NCI-H526 treated with DMSO at 0.1 percent for 48 hours (cell line): ENCODE measurements at regions not wholly inside any gene's neighbourhood (a gene's known extent, or its start where the extent isn't known, plus 50 kb on each side); places are given as distances from the start of the nearest gene placed in this dataset.

ENCODE experiments used
- DNase-seq: peaks from one replicate; lab custom pipeline; 2025; lab: John Stamatoyannopoulos, UW

DNA sequence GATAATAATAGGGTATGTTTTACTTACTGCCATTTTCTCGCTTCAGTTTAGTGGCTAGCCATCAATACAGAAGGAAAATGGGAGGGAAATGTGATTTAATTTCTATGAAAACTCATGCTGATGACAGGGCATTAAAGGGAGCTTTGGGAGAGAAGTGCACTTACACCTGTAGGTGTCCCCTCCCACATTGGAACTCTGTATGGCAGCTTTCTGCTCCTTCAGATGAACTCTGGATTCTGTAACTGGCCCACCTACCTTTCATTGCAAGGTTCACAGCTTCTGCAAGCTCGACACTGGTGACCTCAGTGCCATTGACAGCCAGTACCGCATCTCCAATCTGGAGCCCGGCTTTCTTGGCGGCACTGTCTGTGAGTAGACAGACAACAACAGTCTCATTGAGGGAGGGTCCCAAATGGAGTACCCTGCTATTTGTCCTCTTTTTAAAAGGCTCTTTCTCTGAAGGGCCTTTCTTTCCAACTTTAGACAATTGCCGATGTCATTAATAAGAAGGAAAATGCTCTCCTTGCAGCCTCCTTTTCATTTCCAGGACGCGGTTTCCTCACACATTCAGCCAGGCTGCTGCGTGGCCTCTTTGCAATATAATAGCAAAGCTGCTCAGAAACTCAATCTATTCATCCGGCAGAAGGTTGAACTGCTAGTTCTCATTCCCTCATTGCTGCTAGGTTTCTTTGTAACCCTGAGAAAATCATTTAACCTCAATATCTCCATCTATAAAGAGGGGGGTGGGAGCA is 63.6 kb downstream of the NUDT12 start:
- DNase-seq = no peak

DNA sequence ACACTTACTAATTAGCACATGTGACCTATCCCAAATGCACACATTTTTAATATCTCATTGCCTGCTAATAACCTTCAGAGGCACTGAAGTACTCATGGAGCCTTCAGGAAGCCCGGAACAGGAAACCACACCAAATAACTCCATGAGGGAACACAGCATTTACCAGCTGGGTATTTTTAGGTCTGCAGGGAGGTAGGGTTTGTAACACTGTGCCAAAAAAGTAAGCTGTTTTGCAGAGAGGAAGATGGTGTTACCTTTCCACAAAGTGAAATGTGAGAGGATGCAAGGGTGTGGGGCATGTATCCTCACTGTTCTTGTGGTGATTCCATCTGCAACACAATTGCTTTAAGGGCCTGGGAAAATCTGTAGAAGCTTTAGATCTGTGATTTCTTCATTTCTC is 64.4 kb downstream of the NUDT12 start:
- DNase-seq = no peak

DNA sequence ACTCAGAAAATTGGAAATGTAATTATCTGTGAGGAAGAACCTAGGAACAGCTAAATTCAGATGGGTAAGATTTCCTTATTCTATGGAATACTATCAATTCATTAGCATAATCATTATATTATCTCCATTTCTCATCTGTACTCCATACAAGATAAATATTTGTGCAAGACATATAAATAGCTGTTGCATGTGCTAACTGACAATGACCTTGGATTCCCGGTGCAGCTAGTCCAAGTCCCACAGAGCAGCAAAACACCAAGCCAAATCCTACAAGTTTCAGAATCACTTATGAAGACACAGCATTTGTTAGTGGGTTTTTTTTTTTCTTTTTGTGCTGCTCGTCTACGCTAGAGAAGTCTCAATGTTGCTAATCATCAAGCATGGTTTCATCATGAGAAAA is 64.8 kb downstream of the NUDT12 start:
- no peak for DNase-seq

DNA sequence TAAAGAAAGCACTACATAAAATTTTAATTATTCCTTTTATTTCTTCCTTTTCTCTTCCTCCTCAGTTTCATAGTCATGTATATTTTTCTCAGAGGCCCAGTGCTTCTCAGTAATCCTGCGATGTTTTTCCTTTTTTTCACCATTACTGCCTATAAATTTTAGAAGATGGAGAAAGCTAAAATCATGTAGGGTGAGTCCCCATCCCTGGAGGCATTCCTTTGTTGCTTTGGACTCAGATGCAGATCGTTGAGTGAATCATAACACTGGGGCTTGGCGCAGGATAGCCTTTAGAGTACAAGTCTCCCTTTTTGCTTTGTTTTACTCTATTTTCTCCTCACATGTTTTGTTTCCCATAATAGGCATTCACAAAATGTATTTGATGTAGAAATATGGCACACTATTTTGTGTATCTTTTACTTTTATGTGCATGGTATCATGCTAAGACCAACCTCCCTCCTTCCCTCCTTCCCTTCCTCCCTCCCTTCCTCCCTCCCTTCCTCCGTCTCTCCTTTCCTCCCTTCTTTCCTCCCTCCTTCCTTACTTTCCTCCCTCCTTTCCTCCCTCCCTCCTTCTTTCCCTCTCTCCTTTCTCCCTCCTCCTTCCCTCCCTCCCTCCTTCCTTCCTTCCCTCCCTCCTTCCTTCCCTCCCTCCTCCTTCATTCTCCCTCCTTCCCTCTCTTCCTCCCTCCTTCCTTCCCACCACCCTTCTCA is 72.4 kb downstream of the NUDT12 start:
- DNase-seq = no peak

DNA sequence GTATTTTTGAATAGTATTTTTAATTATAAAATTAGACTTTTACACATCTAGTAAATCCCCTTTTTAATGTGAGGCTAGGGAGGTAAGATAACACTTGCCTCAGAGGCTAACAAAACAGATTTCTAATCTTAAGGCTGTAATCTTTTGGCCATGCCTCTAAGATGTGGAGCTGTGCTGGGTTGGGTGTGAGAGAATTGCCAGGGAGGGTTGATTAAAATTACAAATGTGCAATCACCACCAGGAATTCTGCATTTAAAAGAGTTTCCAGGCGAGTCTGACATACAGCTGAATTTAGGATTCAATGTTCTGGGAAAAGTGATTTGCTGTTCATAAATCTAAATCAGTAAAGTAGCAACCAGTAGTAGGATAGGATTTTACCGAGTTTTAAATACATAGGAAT is 73.3 kb downstream of the NUDT12 start:
- DNase-seq = no peak

DNA sequence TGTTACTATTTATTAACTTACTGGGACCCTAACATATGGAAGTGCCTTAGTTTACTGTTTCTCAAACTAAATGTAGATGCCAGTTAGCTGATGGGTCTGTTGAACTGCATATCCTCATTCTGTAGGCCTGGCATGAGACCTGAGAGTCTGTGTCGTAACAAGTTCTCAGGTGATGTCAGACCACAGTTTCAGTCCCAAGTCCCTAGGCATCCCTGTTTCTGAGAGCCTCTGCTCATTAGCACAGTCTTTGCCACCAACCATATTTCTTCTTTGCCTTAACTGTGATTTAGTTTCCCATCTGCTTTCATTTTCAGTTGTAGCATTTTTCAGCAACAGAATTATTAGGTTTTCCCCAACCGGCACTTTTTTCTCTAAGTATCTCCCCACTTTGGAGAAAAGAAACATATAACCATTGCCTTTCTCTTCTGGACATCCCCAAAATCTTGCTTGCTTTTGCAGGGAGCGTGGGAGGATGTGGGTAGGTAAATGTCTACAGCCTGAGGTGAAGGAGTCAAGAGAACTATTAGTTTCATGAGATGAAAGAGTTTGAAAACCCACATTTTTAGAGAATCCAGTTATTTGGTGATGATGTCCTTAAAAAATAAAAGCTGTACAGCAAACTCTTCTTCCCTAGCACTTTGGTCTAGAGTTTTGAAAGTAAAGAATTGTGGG is 74.6 kb downstream of the NUDT12 start:
- DNase-seq = no peak

DNA sequence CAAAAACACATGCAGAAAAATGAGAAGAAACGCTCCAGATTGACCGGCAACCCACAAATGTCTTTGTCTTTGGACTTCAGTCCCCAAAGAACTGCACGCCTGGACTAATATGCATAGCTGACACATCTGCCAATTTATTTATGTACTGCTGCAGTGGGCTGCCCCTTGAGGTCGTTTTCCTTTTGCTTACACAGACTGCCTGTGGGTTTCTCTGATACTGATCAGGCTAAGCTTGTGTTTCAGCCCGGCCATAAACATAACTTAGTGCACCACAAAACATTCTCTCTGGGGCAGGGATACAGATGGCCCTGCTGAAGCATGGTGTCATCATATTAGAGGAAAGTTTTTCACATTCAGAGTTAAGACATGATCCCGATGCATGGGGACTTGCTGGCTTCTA is 75.4 kb downstream of the NUDT12 start:
- DNase-seq = no peak

DNA sequence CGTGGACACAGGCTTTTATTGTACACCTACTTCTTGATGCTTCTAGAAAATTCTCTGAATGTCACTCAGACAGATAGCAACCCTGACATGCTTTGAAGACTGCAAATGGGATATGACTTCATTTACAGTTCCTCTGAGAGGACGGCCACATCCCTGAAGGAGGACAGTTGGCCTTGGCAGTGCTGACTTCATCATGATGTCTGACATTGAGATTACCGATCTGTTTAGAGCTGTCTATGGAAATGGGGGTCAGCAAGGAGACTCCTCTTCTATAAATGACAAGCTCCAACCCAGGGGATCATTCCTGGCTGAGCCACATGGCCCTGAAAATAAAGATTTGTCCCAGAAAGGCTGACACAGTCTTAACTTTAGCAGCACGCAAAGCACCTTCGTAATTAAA is 75.8 kb downstream of the NUDT12 start:
- DNase-seq = no peak

DNA sequence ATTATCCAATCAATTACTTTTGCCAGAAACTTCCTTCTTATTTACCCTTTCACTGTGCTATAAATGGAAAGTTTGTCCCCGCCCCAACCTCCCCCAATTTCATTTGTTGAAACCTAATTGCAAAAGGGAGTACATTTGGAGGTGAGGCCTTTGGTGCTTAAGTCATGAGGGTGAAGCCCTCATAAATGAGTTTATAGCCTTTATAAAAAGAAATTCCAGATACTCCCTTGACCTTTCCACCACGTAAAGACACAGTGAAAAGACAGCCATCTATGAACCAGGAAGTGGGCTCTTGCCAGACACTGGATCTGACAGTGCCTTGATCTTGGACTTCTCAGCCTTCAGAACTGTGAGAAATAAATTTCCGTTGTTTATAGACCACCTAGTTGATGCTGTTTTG is 82.3 kb downstream of the NUDT12 start:
- no peak for DNase-seq

DNA sequence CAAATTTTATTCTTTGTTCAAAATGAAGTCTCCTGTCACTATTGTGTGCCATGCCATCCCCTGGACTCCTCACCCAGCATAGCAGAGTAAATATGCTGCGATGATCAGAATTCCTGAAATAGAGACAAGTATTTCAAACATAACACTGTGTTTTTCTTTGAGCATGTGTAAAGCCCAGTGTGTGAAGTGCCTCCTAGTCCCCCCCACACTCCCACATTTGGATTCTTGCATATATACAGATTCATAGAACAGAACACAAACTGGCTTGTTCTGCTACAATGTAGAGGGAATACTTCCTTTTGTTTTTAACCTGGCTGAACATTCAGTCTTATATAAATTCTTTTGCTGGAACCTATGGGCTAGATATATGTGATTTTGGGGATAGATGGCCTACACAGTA is 84.9 kb downstream of the NUDT12 start:
- no peak for DNase-seq

DNA sequence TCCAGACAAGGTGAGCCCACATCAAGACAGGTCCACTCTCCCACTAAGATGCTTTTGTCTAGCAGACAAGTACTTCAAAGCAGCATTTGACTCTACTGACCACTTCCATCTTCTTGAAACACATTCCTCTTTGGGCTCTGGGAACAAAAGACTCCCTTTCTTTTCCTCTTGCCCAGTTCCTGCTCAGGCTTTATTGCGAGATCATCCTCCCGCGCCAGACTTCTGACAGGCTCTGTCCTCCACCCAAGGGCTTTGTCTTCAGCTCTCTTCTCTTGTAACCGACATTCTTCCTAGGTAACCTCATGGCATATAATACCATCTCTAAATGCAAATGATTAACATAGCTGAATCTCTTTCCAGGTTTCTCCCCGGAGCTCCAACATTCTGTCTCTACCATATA is 85.8 kb downstream of the NUDT12 start:
- no peak for DNase-seq

DNA sequence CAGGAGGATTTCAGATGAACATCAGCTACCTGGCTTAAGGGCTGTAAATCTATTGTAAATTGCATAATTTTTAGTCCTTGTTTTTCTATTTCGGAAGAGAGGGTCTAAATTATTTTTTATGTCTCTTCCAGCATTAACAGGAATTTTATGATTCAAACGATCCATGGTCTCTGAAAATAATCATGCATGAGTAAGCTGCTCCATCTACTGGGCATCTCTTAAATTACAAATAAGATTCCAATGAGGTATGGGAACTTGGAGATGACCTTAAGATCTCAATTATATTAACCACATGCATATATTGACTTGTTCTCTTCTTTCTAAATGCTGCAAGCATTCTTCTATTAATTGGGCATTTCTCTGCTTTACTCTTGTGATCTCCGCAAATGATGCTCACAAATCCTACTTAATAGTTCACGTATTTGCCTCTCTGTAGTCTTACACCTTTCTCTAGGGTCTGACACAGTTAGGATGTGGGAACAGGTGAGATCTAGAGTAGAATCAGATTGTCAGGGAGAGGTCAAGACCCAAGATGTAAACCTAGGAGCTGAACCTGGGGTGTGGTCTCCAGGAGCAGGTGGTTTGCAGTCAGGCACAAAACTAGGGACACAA is 86.9 kb downstream of the NUDT12 start:
- DNase-seq = peak; percentile 30

DNA sequence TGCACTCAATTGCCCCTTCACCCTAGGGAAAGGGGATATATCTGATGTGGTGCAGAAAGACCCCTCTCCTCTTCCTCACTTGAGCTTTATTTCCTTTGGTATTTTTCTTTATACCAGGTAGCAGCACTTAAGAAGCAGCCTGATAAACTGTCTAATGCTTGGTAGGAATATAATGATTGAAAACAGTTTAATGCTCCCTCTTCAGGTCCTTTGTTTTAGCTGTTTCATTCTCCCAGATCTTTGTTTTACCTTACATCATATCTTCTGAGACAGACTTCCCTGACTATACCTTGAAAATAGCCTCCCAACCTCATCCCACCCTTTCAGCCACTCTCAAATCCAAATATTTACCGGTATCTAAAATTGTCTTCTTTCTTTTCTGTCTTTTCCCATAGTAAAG is 87.9 kb downstream of the NUDT12 start:
- no peak for DNase-seq

DNA sequence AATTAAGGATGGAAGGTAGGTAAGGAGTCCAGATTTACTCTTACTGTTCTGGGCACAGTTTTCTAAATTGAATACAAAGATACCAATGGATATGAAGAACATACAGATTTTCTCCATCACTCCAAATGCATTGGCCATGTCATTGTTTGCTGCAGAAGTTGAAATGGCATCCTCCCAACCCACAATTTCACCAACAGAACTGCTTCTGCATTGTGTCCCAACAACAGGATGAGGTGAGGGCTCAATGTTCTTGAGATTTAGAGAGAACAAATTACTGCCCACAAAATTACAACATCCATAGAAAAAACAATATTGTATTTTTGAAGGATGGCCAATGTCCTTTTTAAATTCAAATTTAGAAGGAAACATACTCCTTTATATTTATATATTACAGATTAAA is 88.9 kb downstream of the NUDT12 start:
- DNase-seq = no peak

DNA sequence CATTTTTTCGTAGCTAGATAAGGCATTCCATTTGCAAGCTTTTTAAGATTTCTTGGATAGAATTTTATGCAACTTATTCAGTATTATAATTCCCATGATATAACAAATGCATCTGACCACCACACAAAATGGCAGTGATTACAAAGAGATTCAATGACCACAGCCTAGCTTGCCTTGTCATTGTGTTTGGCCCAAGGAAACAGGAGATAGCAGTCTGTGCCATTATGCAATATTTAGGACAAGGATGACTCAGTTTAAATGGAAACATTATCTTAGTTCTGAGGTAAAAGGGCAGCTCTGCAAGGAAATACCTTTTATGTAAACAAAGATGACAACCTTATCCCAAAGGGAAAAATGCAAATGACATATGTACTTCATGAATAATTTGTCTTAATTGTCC is 89.8 kb downstream of the NUDT12 start:
- DNase-seq = no peak

DNA sequence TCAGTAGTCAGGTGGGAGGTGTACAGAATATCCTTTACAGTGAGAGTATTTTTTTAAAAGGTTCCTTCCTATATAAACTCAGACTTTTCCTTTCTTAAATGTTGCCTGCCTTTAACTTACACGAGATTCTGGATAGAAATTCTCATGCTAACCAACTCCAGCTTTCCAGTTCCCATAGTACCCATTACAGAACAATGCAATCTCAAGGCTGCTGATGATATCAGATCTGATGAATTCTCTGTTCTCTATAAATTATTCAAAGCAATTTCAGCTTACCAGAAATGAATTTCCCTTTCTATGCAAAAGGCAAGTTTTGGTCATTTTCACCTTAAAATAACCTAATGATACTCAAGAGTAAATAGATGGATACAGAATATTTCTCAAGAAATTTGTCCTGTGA is 90.3 kb downstream of the NUDT12 start:
- no peak for DNase-seq

DNA sequence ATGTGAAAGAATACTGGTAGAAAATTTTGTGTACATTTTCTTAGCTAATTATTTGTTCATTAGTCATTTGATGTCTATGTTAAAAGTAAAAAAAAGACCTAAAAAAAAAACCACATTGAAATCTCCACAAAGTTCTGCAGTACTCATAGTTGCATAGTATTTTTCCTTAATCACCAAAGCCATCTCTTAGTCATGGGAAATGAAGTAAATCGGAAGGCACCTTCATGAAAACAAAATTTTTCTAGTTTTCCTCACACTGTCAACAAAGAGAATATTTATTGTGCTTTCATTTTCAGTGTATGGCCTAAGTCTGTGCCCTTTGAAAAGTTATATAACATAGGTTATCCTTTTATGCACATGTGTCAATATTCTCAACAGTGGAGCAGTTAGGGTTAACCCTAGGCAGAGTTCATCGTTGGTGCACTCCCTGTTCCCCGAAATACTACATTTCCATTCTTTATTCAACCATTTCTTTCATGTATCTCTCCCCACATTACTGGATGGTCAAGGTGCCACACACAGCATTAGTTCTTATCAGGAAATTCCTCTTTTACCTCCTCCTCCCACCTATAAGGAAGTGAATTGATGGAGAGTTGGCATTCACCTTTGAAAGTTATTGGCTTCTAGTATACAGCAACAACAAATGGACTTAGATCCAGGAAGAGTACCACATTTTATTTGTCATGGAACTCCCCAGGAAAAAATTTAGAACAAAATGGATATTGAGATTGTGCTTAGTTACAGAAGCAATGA is 93.1 kb downstream of the NUDT12 start:
- DNase-seq = no peak

DNA sequence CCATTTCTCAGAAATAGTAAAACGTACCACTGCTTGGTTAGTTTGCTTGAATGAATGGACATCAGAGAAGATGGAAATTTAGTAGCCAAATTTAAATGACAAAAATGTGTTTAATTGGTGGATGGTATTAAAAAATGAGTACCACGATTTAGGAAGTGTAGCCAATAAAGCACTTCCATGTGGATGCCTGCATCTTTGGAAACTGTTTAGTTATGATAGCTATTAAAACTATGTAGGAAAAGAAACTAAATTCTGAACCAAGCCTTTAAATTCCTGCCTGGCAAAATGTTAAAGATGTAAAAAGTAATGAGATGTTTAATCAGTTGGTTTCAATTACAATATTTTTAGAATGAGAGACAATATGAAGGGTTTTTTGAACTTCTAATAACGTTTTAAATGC is 94.8 kb downstream of the NUDT12 start:
- no peak for DNase-seq

DNA sequence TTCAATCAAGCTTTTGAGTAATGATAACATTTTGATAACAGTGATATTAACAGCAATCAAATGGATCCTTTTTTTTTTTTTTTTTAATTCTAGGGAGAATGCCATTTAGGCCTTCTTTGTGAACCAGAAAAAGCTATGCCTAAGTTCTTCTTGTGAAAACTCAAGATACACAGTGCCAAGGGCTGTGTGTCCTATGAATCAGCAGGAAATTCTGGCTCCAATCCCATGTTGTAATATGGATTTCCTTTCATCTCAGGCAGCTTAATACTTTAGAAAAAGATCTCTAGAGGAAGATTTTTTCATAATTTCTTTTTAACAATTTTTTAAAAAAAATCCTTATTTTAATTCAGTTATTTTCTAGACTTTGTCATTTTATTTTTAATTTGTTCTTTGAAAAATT is 96.1 kb downstream of the NUDT12 start:
- DNase-seq = no peak

DNA sequence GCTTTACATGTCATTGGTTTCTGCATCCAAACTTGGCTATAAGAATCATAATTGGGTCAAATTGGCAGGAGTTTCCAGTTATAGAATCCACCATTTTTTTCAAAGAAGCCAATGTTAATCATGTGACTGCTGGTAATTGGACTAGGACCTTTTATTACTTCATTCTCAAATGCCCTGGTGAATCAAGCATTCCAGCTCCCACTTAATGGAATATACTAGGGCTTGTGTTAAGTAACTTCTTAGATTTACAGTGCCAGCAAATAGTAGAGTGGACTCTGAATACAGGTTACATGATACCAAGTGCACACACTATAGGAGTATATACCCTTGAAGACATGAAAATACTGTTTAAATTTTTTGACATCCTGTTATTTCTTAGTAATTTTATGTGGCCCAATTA is 96.7 kb downstream of the NUDT12 start:
- DNase-seq = no peak

DNA sequence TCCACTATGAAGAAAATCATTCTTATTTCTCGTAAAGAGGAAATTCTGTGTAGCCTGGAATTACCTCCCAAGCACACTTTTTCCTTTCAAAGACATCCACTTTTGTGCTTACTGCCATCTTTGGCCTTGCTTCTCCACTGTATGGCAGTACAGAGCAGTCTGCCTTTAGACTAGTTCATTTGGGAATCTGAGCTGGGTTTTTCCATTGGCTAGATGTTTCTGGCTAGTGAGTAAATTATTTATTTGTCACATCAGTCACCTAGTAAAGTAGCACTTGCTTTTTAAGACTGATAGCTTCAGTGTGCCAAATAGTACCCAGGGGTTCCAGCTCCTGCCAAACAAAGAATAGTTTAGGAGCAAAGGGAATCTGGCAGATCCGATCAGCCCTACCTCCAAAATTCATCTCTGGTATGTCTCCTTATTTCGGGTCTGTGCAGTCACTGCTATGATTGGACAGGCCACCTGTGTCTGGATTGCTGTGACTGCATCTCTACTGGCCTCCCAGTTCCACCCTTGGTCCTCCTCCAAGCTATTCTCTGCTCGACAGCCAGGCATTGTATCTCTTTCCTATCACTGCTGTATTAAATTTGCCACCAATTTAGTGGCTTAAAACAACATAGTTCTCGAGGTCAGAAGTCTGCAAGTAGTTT is 97.6 kb downstream of the NUDT12 start:
- DNase-seq = no peak

DNA sequence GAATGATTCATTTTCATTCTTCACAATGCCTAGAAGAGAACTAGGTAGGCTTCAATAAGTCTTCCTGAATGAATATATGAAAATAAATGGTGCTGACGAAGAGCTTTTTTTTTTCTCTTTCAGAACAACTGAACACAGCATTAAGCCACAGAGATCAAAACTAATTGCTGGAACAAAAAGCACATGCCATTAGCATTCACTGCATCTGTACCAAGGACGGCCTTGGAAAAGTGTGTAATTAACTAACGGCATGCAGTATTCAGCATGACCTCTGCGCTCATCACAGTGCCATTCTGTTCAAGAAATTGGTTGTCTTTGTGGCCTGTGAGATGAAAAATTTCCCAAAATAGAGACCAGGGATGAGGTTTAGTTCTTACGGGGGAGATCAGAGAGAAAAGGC is 99.3 kb downstream of the NUDT12 start:
- DNase-seq = no peak
